ENCODE measurements at regions not wholly inside any gene's neighbourhood (a gene's known extent, or its start where the extent isn't known, plus 50 kb on each side); places are given as distances from the start of the nearest gene placed in this dataset.

GRCh38 chr7:26534649-26535482 lies 243.2 kb downstream of the SNX10 start:
- no peak for TF ChIP-seq CTCF (IDR thresholded peaks at IDR 0.05; ENCODE audit: poor library complexity)
- TF ChIP-seq EZH2phosphoT487 (IDR thresholded peaks at IDR 0.05; ENCODE audit: low read depth, severe bottlenecking, unreplicated experiment), result no peak
- TF ChIP-seq EZH2 (IDR thresholded peaks at IDR 0.05; ENCODE audit: borderline replicate concordance), result no peak

All from hepatocyte (in vitro differentiated cells).